Spleen (tissue), 7 donors: ENCODE measurements at regions not wholly inside any gene's neighbourhood (a gene's known extent, or its start where the extent isn't known, plus 50 kb on each side); places are given as distances from the start of the nearest gene placed in this dataset.

Experiments
- POLR2A ChIP-seq, 3 donors: fragments of 450-650 bp; IDR thresholded peaks; one replicate each; pipeline ENCODE4 v1.5.1; 2017; ENCODE audit warnings: antibody characterized with exemption in 3 of 3, mild to moderate bottlenecking in 1 of 3
- POLR2AphosphoS5 ChIP-seq, 3 donors: sonication (generic); formaldehyde crosslinking; IDR thresholded peaks; one replicate each; pipeline ENCODE4 v1.5.1; 2017; ENCODE audit warnings: antibody characterized with exemption in 3 of 3
- TF ChIP-seq, protein P1 (sequence below), 11 experiments: fragments of 200-600 bp in 7 of 11; fragments of 450-650 bp in 4 of 11; sonication (generic) in 4 of 11; IDR thresholded peaks in 8 of 11; conservative IDR thresholded peaks in 3 of 11; 1 replicate in 7 of 11; 2 replicates in 4 of 11; pipeline versions ENCODE4 v1.4.0 to v1.8.0; 2016 to 2021; ENCODE audit warnings: antibody characterized with exemption in 11 of 11, inconsistent platforms in 4 of 11, mild to moderate bottlenecking in 1 of 11
- donor health status: DM: no; HTN: no; CAD: no; lungs with moderate emphysema.
- donor health status: DM: no; HTN: no; CAD: no.
- donor health status: DM: no; HTN: no; CAD: no.

DNA sequence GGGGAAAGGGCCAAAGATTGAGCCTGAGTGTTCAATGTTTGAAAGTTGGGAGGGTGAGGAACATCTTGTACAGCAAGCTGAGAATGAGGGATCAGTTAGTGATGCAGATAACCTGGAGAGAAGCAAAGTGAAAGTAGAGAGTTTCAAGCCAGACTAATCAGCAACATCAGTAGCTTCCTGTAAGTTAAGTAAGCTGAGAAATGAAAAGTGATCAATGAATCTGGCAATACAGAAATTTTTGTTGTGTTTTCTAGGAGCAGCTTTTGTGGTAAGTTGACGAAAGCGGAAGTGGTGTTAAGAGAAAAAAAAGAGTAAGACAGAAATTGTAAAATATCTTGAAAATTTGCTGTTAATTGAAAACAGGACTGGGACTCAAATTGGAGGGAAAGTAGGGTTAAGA lies 855.5 kb upstream of the MAP3K7 start:
- TF ChIP-seq, protein P1, sequence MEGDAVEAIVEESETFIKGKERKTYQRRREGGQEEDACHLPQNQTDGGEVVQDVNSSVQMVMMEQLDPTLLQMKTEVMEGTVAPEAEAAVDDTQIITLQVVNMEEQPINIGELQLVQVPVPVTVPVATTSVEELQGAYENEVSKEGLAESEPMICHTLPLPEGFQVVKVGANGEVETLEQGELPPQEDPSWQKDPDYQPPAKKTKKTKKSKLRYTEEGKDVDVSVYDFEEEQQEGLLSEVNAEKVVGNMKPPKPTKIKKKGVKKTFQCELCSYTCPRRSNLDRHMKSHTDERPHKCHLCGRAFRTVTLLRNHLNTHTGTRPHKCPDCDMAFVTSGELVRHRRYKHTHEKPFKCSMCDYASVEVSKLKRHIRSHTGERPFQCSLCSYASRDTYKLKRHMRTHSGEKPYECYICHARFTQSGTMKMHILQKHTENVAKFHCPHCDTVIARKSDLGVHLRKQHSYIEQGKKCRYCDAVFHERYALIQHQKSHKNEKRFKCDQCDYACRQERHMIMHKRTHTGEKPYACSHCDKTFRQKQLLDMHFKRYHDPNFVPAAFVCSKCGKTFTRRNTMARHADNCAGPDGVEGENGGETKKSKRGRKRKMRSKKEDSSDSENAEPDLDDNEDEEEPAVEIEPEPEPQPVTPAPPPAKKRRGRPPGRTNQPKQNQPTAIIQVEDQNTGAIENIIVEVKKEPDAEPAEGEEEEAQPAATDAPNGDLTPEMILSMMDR (IDR thresholded peaks at IDR 0.05 in 8 of 11, conservative IDR thresholded peaks at IDR 0.05 in 3 of 11) = no peak
- TF ChIP-seq POLR2A (IDR thresholded peaks at IDR 0.05) (no peak), POLR2AphosphoS5 (IDR thresholded peaks at IDR 0.05) (no peak)
